A673 (cell line): ENCODE measurements at regions not wholly inside any gene's neighbourhood (a gene's known extent, or its start where the extent isn't known, plus 50 kb on each side); places are given as distances from the start of the nearest gene placed in this dataset.

Experiments used
- BruUV-seq: library from RNA; stranded (reverse); fragments of 400-500 nt; replicated peaks from 2 replicates; lab custom pipeline; 2021; lab: Mats Ljungman, UMichigan
- CTCF ChIA-PET: fragments of 300-600 bp; sonication (Branson Sonifier 250); formaldehyde crosslinking; loops from one replicate; lab custom pipeline; 2022; ENCODE audit warnings: antibody characterized with exemption; lab: Charles Lee
- POLR2A ChIA-PET: fragments of 300-600 bp; sonication (Branson Sonifier 250); formaldehyde crosslinking; loops from one replicate; lab custom pipeline; 2022; ENCODE audit warnings: antibody characterized with exemption; ENCODE audit not compliant: low non-redundant PET; lab: Charles Lee
- DNase-seq: peaks from one replicate; pipeline ENCODE4 v3.0.0-alpha.2; 2015; ENCODE audit warnings: low spot score
- H3K27ac ChIP-seq: fragments of 200-600 bp; sonication (generic); 2 replicates; pipeline ENCODE4 v1.5.1; 2016; ENCODE audit warnings: mixed run types, low read depth, mild to moderate bottlenecking, mixed read lengths, antibody characterized with exemption, low read length; ENCODE audit not compliant: poor library complexity, severe bottlenecking
- H3K27me3 ChIP-seq: fragments of 200-600 bp; sonication (generic); replicated peaks from 2 replicates; pipeline ENCODE4 v1.6.1; 2017; ENCODE audit warnings: mixed run types, low read depth, mild to moderate bottlenecking, mixed read lengths, antibody characterized with exemption, low read length; ENCODE audit not compliant: insufficient read depth, poor library complexity
- H3K36me3 ChIP-seq: fragments of 200-600 bp; sonication (generic); 2 replicates; pipeline ENCODE4 v1.6.1; 2016; ENCODE audit warnings: mixed run types, mild to moderate bottlenecking, mixed read lengths, antibody characterized with exemption, low read length; ENCODE audit not compliant: insufficient read depth, poor library complexity, severe bottlenecking
- H3K4me1 ChIP-seq: fragments of 200-600 bp; sonication (generic); 2 replicates; pipeline ENCODE4 v1.6.1; 2017; ENCODE audit warnings: mixed run types, mild to moderate bottlenecking, mixed read lengths, antibody characterized with exemption, low read length; ENCODE audit not compliant: insufficient read depth, poor library complexity, severe bottlenecking
- H3K4me3 ChIP-seq: fragments of 200-600 bp; sonication (generic); 2 replicates; pipeline ENCODE4 v1.5.1; 2016; ENCODE audit warnings: low read depth, mixed run types, mild to moderate bottlenecking, mixed read lengths, low read length; ENCODE audit not compliant: poor library complexity, severe bottlenecking
- H3K9me3 ChIP-seq: fragments of 200-600 bp; sonication (generic); 2 replicates; pipeline ENCODE4 v1.6.1; 2016; ENCODE audit warnings: mixed run types, low read depth, mild to moderate bottlenecking, mixed read lengths, antibody characterized with exemption, low read length; ENCODE audit not compliant: poor library complexity, severe bottlenecking
- EZH2 ChIP-seq: fragments of 200-600 bp; sonication (generic); IDR thresholded peaks from 2 replicates; pipeline ENCODE4 v1.6.1; 2017; ENCODE audit warnings: borderline replicate concordance, low read depth, mild to moderate bottlenecking, mixed read lengths, antibody characterized with exemption, low read length; ENCODE audit not compliant: poor library complexity, severe bottlenecking
- intact Hi-C: fragments of 100-400 bp; cut with micrococcal nuclease; formaldehyde crosslinking; loops from one replicate; pipeline ENCODE4 v1.10.0; 2022; ENCODE audit not compliant: unreplicated experiment
- TF ChIP-seq, protein P1 (sequence below): fragments of 300-800, 200-600 bp; sonication (generic); conservative IDR thresholded peaks from 2 replicates; pipeline ENCODE4 v1.5.1; 2017; ENCODE audit warnings: low read depth, mild to moderate bottlenecking, antibody characterized with exemption, low read length, moderate library complexity, mixed read lengths

DNA sequence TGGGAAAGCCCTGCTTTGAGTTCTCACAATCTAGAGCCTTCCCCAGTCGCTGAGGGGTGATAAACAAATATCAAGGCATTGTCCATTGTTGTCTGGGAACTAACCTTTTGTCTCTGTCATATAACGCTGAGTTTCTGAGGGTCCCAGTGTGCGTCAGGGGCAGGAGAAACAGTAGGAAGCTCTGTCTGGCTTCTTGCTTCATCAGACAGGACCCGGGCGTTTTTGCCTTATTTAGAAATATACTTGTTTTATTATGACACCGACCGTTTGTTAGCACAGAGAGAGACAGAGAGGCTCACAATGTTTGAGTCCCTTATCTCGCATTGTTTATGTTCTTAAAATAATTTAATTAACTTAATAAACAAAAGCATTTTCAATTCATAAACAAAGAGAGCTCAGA is 204.9 kb upstream of the GAS1 start:
- POLR2A ChIA-PET: no interaction called here
- Histone ChIP-seq H3K36me3 (no peaks in the 10 kb centered on the region), H3K4me1 (no peaks in the 10 kb centered on the region), H3K4me3 (no peak overlapping the region), H3K27ac (no peak overlapping the region), H3K9me3 (no peaks in the 10 kb centered on the region), H3K27me3 (no peaks in the 10 kb centered on the region)
- DNase-seq: no peak
- no TSS peak for BruUV-seq
- CTCF ChIA-PET: no interaction called here
- intact Hi-C loops: no loop called here
- TF ChIP-seq, protein P1, sequence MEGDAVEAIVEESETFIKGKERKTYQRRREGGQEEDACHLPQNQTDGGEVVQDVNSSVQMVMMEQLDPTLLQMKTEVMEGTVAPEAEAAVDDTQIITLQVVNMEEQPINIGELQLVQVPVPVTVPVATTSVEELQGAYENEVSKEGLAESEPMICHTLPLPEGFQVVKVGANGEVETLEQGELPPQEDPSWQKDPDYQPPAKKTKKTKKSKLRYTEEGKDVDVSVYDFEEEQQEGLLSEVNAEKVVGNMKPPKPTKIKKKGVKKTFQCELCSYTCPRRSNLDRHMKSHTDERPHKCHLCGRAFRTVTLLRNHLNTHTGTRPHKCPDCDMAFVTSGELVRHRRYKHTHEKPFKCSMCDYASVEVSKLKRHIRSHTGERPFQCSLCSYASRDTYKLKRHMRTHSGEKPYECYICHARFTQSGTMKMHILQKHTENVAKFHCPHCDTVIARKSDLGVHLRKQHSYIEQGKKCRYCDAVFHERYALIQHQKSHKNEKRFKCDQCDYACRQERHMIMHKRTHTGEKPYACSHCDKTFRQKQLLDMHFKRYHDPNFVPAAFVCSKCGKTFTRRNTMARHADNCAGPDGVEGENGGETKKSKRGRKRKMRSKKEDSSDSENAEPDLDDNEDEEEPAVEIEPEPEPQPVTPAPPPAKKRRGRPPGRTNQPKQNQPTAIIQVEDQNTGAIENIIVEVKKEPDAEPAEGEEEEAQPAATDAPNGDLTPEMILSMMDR: no peak
- no peak for TF ChIP-seq EZH2

DNA sequence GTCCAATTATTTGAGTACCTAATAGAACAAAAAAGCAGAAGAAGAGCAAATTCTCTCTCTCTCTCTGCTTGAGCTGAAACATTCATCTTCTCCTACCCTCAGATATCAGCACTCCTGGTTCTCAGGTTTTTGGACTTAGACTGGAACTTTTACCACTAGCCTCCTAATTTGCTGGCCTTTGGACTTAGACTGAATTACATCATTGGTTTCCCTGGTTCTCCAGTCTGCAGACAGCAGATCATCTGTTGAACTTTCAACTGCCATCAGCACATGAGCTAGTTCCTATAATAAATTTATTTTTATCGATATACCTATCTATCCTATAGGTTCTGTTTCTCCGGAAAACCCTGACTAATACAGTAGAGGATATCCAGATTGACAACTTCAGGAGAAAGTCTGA is 208.9 kb upstream of the GAS1 start:
- no peak overlapping the region for H3K4me3 ChIP-seq
- H3K27me3 ChIP-seq: no peaks in the 10 kb centered on the region
- intact Hi-C loops: no loop called here
- CTCF ChIA-PET: no interaction called here
- H3K4me1 ChIP-seq: no peaks in the 10 kb centered on the region
- no peaks in the 10 kb centered on the region for H3K9me3 ChIP-seq
- BruUV-seq: no TSS peak
- no peak for TF ChIP-seq EZH2
- TF ChIP-seq, protein P1: no peak
- H3K36me3 ChIP-seq: no peaks in the 10 kb centered on the region
- no peak for DNase-seq
- POLR2A ChIA-PET: no interaction called here
- H3K27ac ChIP-seq: no peak overlapping the region

DNA sequence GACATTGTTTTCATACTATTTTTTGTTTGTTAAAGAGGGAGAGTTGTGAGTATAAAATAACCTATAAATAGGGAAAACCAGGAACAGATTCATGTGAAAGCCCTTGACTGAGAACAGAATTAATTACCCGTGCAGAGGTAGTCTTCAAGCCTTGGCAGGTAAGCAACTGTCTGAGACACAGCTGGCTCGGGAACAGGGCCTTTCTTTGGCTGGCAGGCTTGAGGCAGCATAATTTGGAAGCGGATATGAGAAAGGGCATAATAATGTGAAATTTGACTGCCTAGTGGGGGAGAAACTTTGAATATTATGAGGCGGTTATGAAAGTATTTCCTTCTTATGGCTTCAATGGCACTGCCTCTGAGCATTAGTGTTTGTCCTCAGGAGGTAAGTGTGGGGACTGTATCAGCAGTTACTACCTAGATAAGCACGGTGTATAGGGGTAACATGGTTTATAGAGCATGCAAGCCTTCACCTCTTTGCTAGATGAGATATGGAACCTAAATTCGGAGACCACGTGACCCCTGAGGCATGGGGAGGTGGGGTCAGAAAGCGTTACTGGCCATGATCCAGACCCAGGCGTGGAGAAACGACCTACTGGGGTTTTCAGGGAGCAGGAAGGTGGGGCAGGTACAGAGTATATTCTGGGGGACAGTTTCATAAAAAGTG is 210.2 kb upstream of the GAS1 start:
- H3K4me3 ChIP-seq: no peak overlapping the region
- H3K36me3 ChIP-seq: no peaks in the 10 kb centered on the region
- no peak for DNase-seq
- no TSS peak for BruUV-seq
- H3K27ac ChIP-seq: no peak overlapping the region
- H3K27me3 ChIP-seq: no peaks in the 10 kb centered on the region
- no peaks in the 10 kb centered on the region for H3K9me3 ChIP-seq
- H3K4me1 ChIP-seq: no peaks in the 10 kb centered on the region
- intact Hi-C loops: no loop called here
- ChIA-PET CTCF (no interaction called here), POLR2A (no interaction called here)
- TF ChIP-seq EZH2: no peak
- TF ChIP-seq, protein P1: no peak
